SU-DHL-6 (cell line): ENCODE measurements at regions not wholly inside any gene's neighbourhood (a gene's known extent, or its start where the extent isn't known, plus 50 kb on each side); places are given as distances from the start of the nearest gene placed in this dataset.

Source experiments
- CTCF ChIP-seq: fragments of 200-600 bp; sonication (generic); IDR thresholded peaks from one replicate; pipeline ENCODE4 v1.5.1; 2017; ENCODE audit warnings: antibody characterized with exemption, mild to moderate bottlenecking, low read length, moderate library complexity; ENCODE audit not compliant: insufficient read depth, poor library complexity, severe bottlenecking
- EZH2phosphoT487 ChIP-seq: fragments of 200-600 bp; sonication (generic), shearing (Covaris generic); conservative IDR thresholded peaks from 2 replicates; pipeline ENCODE4 v1.6.1; 2018; ENCODE audit warnings: mild to moderate bottlenecking, antibody characterized with exemption, low read length, moderate library complexity, mixed read lengths

DNA sequence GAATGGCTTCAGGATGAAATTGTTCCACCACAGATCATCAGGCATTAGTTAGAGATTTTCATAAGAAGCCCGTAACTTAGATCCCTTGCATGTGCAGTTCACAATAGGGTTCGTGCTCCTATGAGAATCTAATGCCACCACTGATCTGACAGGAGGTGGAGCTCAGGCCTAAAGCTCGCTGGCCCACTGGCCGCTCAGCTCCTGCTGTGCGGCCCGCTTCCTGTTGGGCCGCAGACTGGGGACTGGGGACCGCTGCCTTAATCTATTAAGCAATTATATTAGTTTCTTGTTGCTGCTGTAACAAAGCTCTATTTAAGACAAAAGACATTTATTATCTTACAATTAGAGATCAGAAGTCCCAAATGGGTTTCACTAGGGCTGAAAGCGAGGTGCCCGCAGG is 205.6 kb downstream of the LARP7 start:
- TF ChIP-seq CTCF: no peak
- TF ChIP-seq EZH2phosphoT487: no peak
